ENCODE measurements at regions not wholly inside any gene's neighbourhood (a gene's known extent, or its start where the extent isn't known, plus 50 kb on each side); places are given as distances from the start of the nearest gene placed in this dataset.
A peak's percentile ranks its signal among the peaks of the same experiment; 100 is the strongest.

GRCh38 chr22:44650806-44651205 lies 51.2 kb upstream of the PRR5 start:
- no peak for DNase-seq (ENCODE audit: low spot score, unreplicated experiment)

GRCh38 chr22:44648821-44649565 lies 53.0 kb upstream of the PRR5 start:
- no peak for DNase-seq (ENCODE audit: low spot score, unreplicated experiment)
- Mint-ChIP-seq H3K27me3 (no peaks in the 10 kb centered on the region), H3K4me3 (ENCODE audit: low read depth) (no peak overlapping the region), H3K4me1 (ENCODE audit: low read depth) (peaks cover 3% of the 10 kb centered on the region), H3K27ac (peak overlapping the region; percentile 31), H3K9me3 (ENCODE audit: low read depth) (peaks cover 4% of the 10 kb centered on the region), H3K36me3 (ENCODE audit: insufficient read depth) (peaks cover 2% of the 10 kb centered on the region)
- TF ChIP-seq CTCF (IDR thresholded peaks at IDR 0.05; ENCODE audit: unreplicated experiment): no peak

More at GRCh38 chr22:44650806-44651205, 51.2 kb upstream of the PRR5 start:
- H3K36me3 Mint-ChIP-seq (ENCODE audit: insufficient read depth): no peaks in the 10 kb centered on the region
- no peak for TF ChIP-seq CTCF (IDR thresholded peaks at IDR 0.05; ENCODE audit: unreplicated experiment)
- H3K4me1 Mint-ChIP-seq (ENCODE audit: low read depth): no peaks in the 10 kb centered on the region
- H3K27me3 Mint-ChIP-seq: no peaks in the 10 kb centered on the region
- no peak overlapping the region for H3K4me3 Mint-ChIP-seq (ENCODE audit: low read depth)
- H3K9me3 Mint-ChIP-seq (ENCODE audit: low read depth): no peaks in the 10 kb centered on the region
- H3K27ac Mint-ChIP-seq: no peak overlapping the region

- peak overlapping the region; percentile 31 for H3K27ac Mint-ChIP-seq
- H3K4me3 Mint-ChIP-seq (ENCODE audit: low read depth): no peak overlapping the region
- no peak for TF ChIP-seq CTCF (IDR thresholded peaks at IDR 0.05; ENCODE audit: unreplicated experiment)
- peaks cover 3% of the 10 kb centered on the region for H3K4me1 Mint-ChIP-seq (ENCODE audit: low read depth)
- peaks cover 4% of the 10 kb centered on the region for H3K9me3 Mint-ChIP-seq (ENCODE audit: low read depth)
- no peak for DNase-seq (ENCODE audit: low spot score, unreplicated experiment)
- no peaks in the 10 kb centered on the region for H3K27me3 Mint-ChIP-seq
- peaks cover 2% of the 10 kb centered on the region for H3K36me3 Mint-ChIP-seq (ENCODE audit: insufficient read depth)
These were observed 53.8 kb upstream of the PRR5 start for GRCh38 chr22:44648085-44648820.

GRCh38 chr22:44647141-44647540 lies 54.9 kb upstream of the PRR5 start:
- Mint-ChIP-seq H3K9me3 (ENCODE audit: low read depth) (peaks cover 4% of the 10 kb centered on the region), H3K4me3 (ENCODE audit: low read depth) (no peak overlapping the region)
- TF ChIP-seq CTCF (IDR thresholded peaks at IDR 0.05; ENCODE audit: unreplicated experiment): no peak

GRCh38 chr22:44646668-44647067 lies 55.3 kb upstream of the PRR5 start:
- peaks cover 2% of the 10 kb centered on the region for H3K36me3 Mint-ChIP-seq (ENCODE audit: insufficient read depth)
- peaks cover 3% of the 10 kb centered on the region for H3K4me1 Mint-ChIP-seq (ENCODE audit: low read depth)
- no peak overlapping the region for H3K27ac Mint-ChIP-seq
- TF ChIP-seq CTCF (IDR thresholded peaks at IDR 0.05; ENCODE audit: unreplicated experiment): no peak
- peaks cover 4% of the 10 kb centered on the region for H3K9me3 Mint-ChIP-seq (ENCODE audit: low read depth)
- H3K4me3 Mint-ChIP-seq (ENCODE audit: low read depth): no peak overlapping the region
- H3K27me3 Mint-ChIP-seq: no peaks in the 10 kb centered on the region
- DNase-seq (ENCODE audit: low spot score, unreplicated experiment): no peak

More at GRCh38 chr22:44647141-44647540, 54.9 kb upstream of the PRR5 start:
- H3K27ac Mint-ChIP-seq: no peak overlapping the region
- no peak for DNase-seq (ENCODE audit: low spot score, unreplicated experiment)
- H3K4me1 Mint-ChIP-seq (ENCODE audit: low read depth): peaks cover 3% of the 10 kb centered on the region
- H3K36me3 Mint-ChIP-seq (ENCODE audit: insufficient read depth): peaks cover 2% of the 10 kb centered on the region
- H3K27me3 Mint-ChIP-seq: no peaks in the 10 kb centered on the region
